PC-3 (cell line): ENCODE measurements at regions not wholly inside any gene's neighbourhood (a gene's known extent, or its start where the extent isn't known, plus 50 kb on each side); places are given as distances from the start of the nearest gene placed in this dataset.

Source experiments
- ATAC-seq: fragments of 200-7000 bp; cut with Tn5 transposase; 2 replicates; pipeline ENCODE4 v1.9.1; 2020; ENCODE audit warnings: mild to moderate bottlenecking, moderate library complexity
- BruUV-seq: library from RNA; stranded (reverse); fragments of 400-500 nt; replicated peaks from 2 replicates; lab custom pipeline; 2021; lab: Mats Ljungman, UMichigan
- CTCF ChIA-PET: fragments of 300-600 bp; sonication (Branson Sonifier 250); formaldehyde crosslinking; loops from one replicate; lab custom pipeline; 2022; ENCODE audit warnings: antibody characterized with exemption; lab: Charles Lee
- POLR2A ChIA-PET: fragments of 300-600 bp; sonication (Branson Sonifier 250); formaldehyde crosslinking; loops from one replicate; lab custom pipeline; 2022; ENCODE audit warnings: antibody characterized with exemption; ENCODE audit not compliant: unreplicated experiment; lab: Charles Lee
- DNase-seq: peaks from one replicate; pipeline ENCODE4 v3.0.0-alpha.2; 2015
- H2AFZ ChIP-seq: fragments of 300-600 bp; sonication (generic); 2 replicates; pipeline ENCODE4 v1.6.0; 2016; ENCODE audit warnings: antibody characterized with exemption, low read length
- H3F3A ChIP-seq: fragments of 300-600 bp; sonication (generic); one replicate; pipeline ENCODE4 v1.6.0; 2017; ENCODE audit warnings: antibody characterized with exemption, low read length, control low read depth, mild to moderate bottlenecking; ENCODE audit not compliant: unreplicated experiment
- H3K27ac ChIP-seq: fragments of 300-600 bp; sonication (generic); 2 replicates; pipeline ENCODE4 v1.5.1; 2016; ENCODE audit warnings: mild to moderate bottlenecking, low read length
- H3K27me3 ChIP-seq: fragments of 300-600 bp; sonication (generic); 2 replicates; pipeline ENCODE4 v1.6.1; 2016; ENCODE audit warnings: low read length, mixed read lengths
- H3K36me3 ChIP-seq: fragments of 300-600 bp; sonication (generic); 2 replicates; pipeline ENCODE4 v1.6.1; 2016; ENCODE audit warnings: low read depth, mixed run types, low read length, mixed read lengths
- H3K4me1 ChIP-seq: fragments of 300-600 bp; sonication (generic); 2 replicates; pipeline ENCODE4 v1.5.1; 2016; ENCODE audit warnings: low read length; ENCODE audit not compliant: insufficient read depth
- H3K4me2 ChIP-seq: fragments of 300-600 bp; sonication (generic); 2 replicates; pipeline ENCODE4 v1.6.0; 2016; ENCODE audit warnings: low read length
- H3K4me3 ChIP-seq: fragments of 300-600 bp; sonication (generic); 2 replicates; pipeline ENCODE4 v1.5.1; 2016; ENCODE audit warnings: mild to moderate bottlenecking, low read length, mixed read lengths
- H3K79me2 ChIP-seq: fragments of 300-600 bp; sonication (generic); 2 replicates; pipeline ENCODE4 v1.6.1; 2017; ENCODE audit warnings: low read length, mixed read lengths
- H3K9ac ChIP-seq: fragments of 300-600 bp; sonication (generic); 2 replicates; pipeline ENCODE4 v1.6.0; 2016; ENCODE audit warnings: mild to moderate bottlenecking, low read length
- H3K9me2 ChIP-seq: fragments of 300-600 bp; sonication (generic); replicated peaks from 2 replicates; pipeline ENCODE4 v1.6.1; 2016; ENCODE audit warnings: mixed run types, low read length, mixed read lengths
- H3K9me3 ChIP-seq: fragments of 300-600 bp; sonication (generic); 2 replicates; pipeline ENCODE4 v1.6.1; 2016; ENCODE audit warnings: low read length, mixed read lengths
- H4K20me1 ChIP-seq: fragments of 300-600 bp; sonication (generic); 2 replicates; pipeline ENCODE4 v1.6.1; 2016; ENCODE audit warnings: low read length, mixed read lengths
- EZH2 ChIP-seq: fragments of 300-600 bp; sonication (generic); IDR thresholded peaks from one replicate; pipeline ENCODE4 v1.6.1; 2017; ENCODE audit warnings: antibody characterized with exemption, mild to moderate bottlenecking, low read length; ENCODE audit not compliant: unreplicated experiment
- EZH2phosphoT487 ChIP-seq: fragments of 300-600 bp; sonication (generic); IDR thresholded peaks from 2 replicates; pipeline ENCODE4 v1.6.1; 2018; ENCODE audit warnings: mild to moderate bottlenecking, antibody characterized with exemption, low read length, borderline replicate concordance
- intact Hi-C: fragments of 100-400 bp; cut with micrococcal nuclease; formaldehyde crosslinking; loops from 2 replicates; pipeline ENCODE4 v1.9.0; 2023
- TF ChIP-seq, protein P1 (sequence below): fragments of 300-600 bp; sonication (generic); conservative IDR thresholded peaks from 2 replicates; pipeline ENCODE4 v1.5.1; 2017; ENCODE audit warnings: antibody characterized with exemption, low read depth, mild to moderate bottlenecking, low read length

GRCh38 chr5:134466241-134467069 lies 54.8 kb upstream of the CDKN2AIPNL start:
- ChIA-PET CTCF (interaction anchor here (0.6 to 0.8 kb wide), 3 partner anchors 13 to 58 kb away, joined by 3 to 11 read pairs (median 3); no protein-coding TSS in a partner anchor), POLR2A (interaction anchor here (0.9 kb wide), 1 partner anchor 37 kb away, joined by 5 read pairs; no protein-coding TSS in a partner anchor)
- H3K9me2 ChIP-seq, result no peaks in the 10 kb centered on the region
- TSS peak; percentile 85 for BruUV-seq
- peaks cover 13% of the 10 kb centered on the region; the same call in 1 of the 2 replicates for H3K4me1 ChIP-seq
- H3K27ac ChIP-seq, result peak overlapping the region; percentile 99
- intact Hi-C loops, result loop anchor here (5.0 kb wide), 3 partner anchors 41 to 56 kb away; partner anchors contain the start of gene CDKN2AIPNL
- H4K20me1 ChIP-seq, result no peaks in the 10 kb centered on the region
- peak overlapping the region; percentile 89 for H3K4me2 ChIP-seq
- DNase-seq, result peak; percentile 92
- H3F3A ChIP-seq, result no peaks in the 10 kb centered on the region
- H3K9me3 ChIP-seq, result no peaks in the 10 kb centered on the region
- peak overlapping the region; percentile 91 for H2AFZ ChIP-seq
- H3K27me3 ChIP-seq, result no peaks in the 10 kb centered on the region
- no peaks in the 10 kb centered on the region for H3K36me3 ChIP-seq
- TF ChIP-seq EZH2phosphoT487 (no peak), EZH2 (no peak)
- TF ChIP-seq, protein P1, sequence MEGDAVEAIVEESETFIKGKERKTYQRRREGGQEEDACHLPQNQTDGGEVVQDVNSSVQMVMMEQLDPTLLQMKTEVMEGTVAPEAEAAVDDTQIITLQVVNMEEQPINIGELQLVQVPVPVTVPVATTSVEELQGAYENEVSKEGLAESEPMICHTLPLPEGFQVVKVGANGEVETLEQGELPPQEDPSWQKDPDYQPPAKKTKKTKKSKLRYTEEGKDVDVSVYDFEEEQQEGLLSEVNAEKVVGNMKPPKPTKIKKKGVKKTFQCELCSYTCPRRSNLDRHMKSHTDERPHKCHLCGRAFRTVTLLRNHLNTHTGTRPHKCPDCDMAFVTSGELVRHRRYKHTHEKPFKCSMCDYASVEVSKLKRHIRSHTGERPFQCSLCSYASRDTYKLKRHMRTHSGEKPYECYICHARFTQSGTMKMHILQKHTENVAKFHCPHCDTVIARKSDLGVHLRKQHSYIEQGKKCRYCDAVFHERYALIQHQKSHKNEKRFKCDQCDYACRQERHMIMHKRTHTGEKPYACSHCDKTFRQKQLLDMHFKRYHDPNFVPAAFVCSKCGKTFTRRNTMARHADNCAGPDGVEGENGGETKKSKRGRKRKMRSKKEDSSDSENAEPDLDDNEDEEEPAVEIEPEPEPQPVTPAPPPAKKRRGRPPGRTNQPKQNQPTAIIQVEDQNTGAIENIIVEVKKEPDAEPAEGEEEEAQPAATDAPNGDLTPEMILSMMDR, result no peak
- no peaks in the 10 kb centered on the region for H3K79me2 ChIP-seq
- peak; percentile 75 for ATAC-seq
- H3K9ac ChIP-seq, result peak overlapping the region; percentile 83
- H3K4me3 ChIP-seq, result peak overlapping the region; percentile 68

- H3K79me2 ChIP-seq, result no peaks in the 10 kb centered on the region
- no peaks in the 10 kb centered on the region for H3K9me2 ChIP-seq
- ATAC-seq (peak; percentile 76), DNase-seq (peak; percentile 86)
- CTCF ChIA-PET, result interaction anchor here (0.6 to 0.8 kb wide), 3 partner anchors 13 to 59 kb away, joined by 3 to 11 read pairs (median 3); no protein-coding TSS in a partner anchor
- H2AFZ ChIP-seq, result peak overlapping the region; percentile 91
- H3K9ac ChIP-seq, result peak overlapping the region; percentile 83
- POLR2A ChIA-PET, result interaction anchor here (0.6 kb wide), 1 partner anchor 87 kb away, joined by 15 read pairs; no protein-coding TSS in a partner anchor
- H3K4me1 ChIP-seq, result peaks cover 13% of the 10 kb centered on the region; the same call in 1 of the 2 replicates
- H3K4me3 ChIP-seq, result peak overlapping the region; percentile 68
- no peaks in the 10 kb centered on the region for H3F3A ChIP-seq
- TF ChIP-seq EZH2 (no peak), EZH2phosphoT487 (no peak)
- TF ChIP-seq, protein P1, result no peak
- no peaks in the 10 kb centered on the region for H3K36me3 ChIP-seq
- peak overlapping the region; percentile 89 for H3K4me2 ChIP-seq
- H3K27me3 ChIP-seq, result no peaks in the 10 kb centered on the region
- H3K27ac ChIP-seq, result peak overlapping the region; percentile 99
- intact Hi-C loops, result loop anchor here (5.0 kb wide), 3 partner anchors 41 to 56 kb away; partner anchors contain the start of gene CDKN2AIPNL
- BruUV-seq, result no TSS peak
- H4K20me1 ChIP-seq, result no peaks in the 10 kb centered on the region
- H3K9me3 ChIP-seq, result no peaks in the 10 kb centered on the region
Measured at GRCh38 chr5:134465816-134466240, 54.1 kb upstream of the CDKN2AIPNL start.
